HEK293 (cell line): ENCODE measurements at regions not wholly inside any gene's neighbourhood (a gene's known extent, or its start where the extent isn't known, plus 50 kb on each side); places are given as distances from the start of the nearest gene placed in this dataset.

Experiments
- BCL11B ChIP-seq: fragments of 450-650 bp; formaldehyde crosslinking; IDR thresholded peaks from 2 replicates; pipeline ENCODE4 v1.5.1; 2016; ENCODE audit warnings: low read depth, missing biosample characterization, missing genetic modification characterization
- CTCF ChIP-seq: fragments of 450-650 bp; formaldehyde crosslinking; IDR thresholded peaks from 2 replicates; pipeline ENCODE4 v1.5.1; 2016; ENCODE audit warnings: missing biosample characterization, missing genetic modification characterization
- KLF9 ChIP-seq: fragments of 450-650 bp; formaldehyde crosslinking; IDR thresholded peaks from 2 replicates; pipeline ENCODE4 v1.5.1; 2016; ENCODE audit warnings: missing biosample characterization, missing genetic modification characterization, low read depth
- PRDM1 ChIP-seq: fragments of 450-650 bp; formaldehyde crosslinking; IDR thresholded peaks from 2 replicates; pipeline ENCODE4; 2016; ENCODE audit warnings: missing biosample characterization, missing genetic modification characterization
- REST ChIP-seq: fragments of 450-650 bp; formaldehyde crosslinking; IDR thresholded peaks from 2 replicates; pipeline ENCODE4 v1.5.1; 2016; ENCODE audit warnings: missing biosample characterization, missing genetic modification characterization
- SP2 ChIP-seq: fragments of 450-650 bp; formaldehyde crosslinking; IDR thresholded peaks from 2 replicates; pipeline ENCODE4 v1.5.1; 2016; ENCODE audit warnings: missing biosample characterization, missing genetic modification characterization
- ZBTB8A ChIP-seq: fragments of 450-650 bp; formaldehyde crosslinking; IDR thresholded peaks from 2 replicates; pipeline ENCODE4 v1.5.1; 2016; ENCODE audit warnings: missing biosample characterization, missing genetic modification characterization
- ZNF140 ChIP-seq: fragments of 450-650 bp; formaldehyde crosslinking; IDR thresholded peaks from 2 replicates; pipeline ENCODE4 v1.5.1; 2016; ENCODE audit warnings: missing biosample characterization, missing genetic modification characterization
- ZNF292 ChIP-seq: fragments of 450-650 bp; formaldehyde crosslinking; IDR thresholded peaks from 2 replicates; pipeline ENCODE4 v1.5.1; 2016; ENCODE audit warnings: low read depth, missing biosample characterization, missing genetic modification characterization, borderline replicate concordance
- ZNF623 ChIP-seq: fragments of 450-650 bp; formaldehyde crosslinking; IDR thresholded peaks from 2 replicates; pipeline ENCODE4 v1.5.1; 2016; ENCODE audit warnings: missing biosample characterization, missing genetic modification characterization
- ZNF629 ChIP-seq: fragments of 450-650 bp; formaldehyde crosslinking; IDR thresholded peaks from 2 replicates; pipeline ENCODE4 v1.5.1; 2017; ENCODE audit warnings: missing biosample characterization, missing genetic modification characterization
- ZNF677 ChIP-seq: fragments of 450-650 bp; IDR thresholded peaks from 2 replicates; pipeline ENCODE4 v1.5.0; 2018; ENCODE audit warnings: missing biosample characterization, mild to moderate bottlenecking, missing genetic modification characterization, moderate library complexity

GRCh38 chr16:79845033-79845733, 244.6 kb upstream of the MAF start:
- TF ChIP-seq BCL11B (tag by site-specific recombination) (no peak), CTCF (tag by site-specific recombination) (no peak), KLF9 (tag by site-specific recombination) (no peak), ZNF140 (no peak), ZNF677 (tag by site-specific recombination) (no peak), PRDM1 (tag by site-specific recombination) (no peak), ZNF623 (tag by site-specific recombination) (no peak), ZBTB8A (no peak), SP2 (no peak), ZNF629 (tag by site-specific recombination) (no peak), REST (tag by site-specific recombination) (no peak), ZNF292 (tag by site-specific recombination) (no peak)
